HL-60 (cell line): ENCODE measurements at regions not wholly inside any gene's neighbourhood (a gene's known extent, or its start where the extent isn't known, plus 50 kb on each side); places are given as distances from the start of the nearest gene placed in this dataset.

Experiments
- DNase-seq, 2 experiments: peaks; one replicate each; pipeline ENCODE4 v3.0.0-alpha.2; 2010 to 2020; ENCODE audit warnings: low read depth in 1 of 2, low spot score in 1 of 2
- H3K27ac ChIP-seq: fragments of 250-450 bp; sonication (Bioruptor Pico); replicated peaks from 2 replicates; pipeline ENCODE4 v1.5.1; 2020; ENCODE audit warnings: mild to moderate bottlenecking, moderate library complexity
- H3K27me3 ChIP-seq: fragments of 250-450 bp; sonication (Bioruptor Pico); 2 replicates; pipeline ENCODE4 v1.5.1; 2021; ENCODE audit warnings: mild to moderate bottlenecking, moderate library complexity; ENCODE audit not compliant: insufficient read depth, poor library complexity, severe bottlenecking
- H3K4me3 ChIP-seq: replicated peaks from 2 replicates; pipeline ENCODE4 v1.5.1; 2011; ENCODE audit warnings: mild to moderate bottlenecking, control low read depth, low read length; ENCODE audit not compliant: insufficient read depth
- CTCF ChIP-seq: IDR thresholded peaks from one replicate; pipeline ENCODE4 v1.5.1; 2011; ENCODE audit warnings: low read length, control low read depth, inconsistent platforms; ENCODE audit not compliant: insufficient read depth
- GABPA ChIP-seq: IDR thresholded peaks from 2 replicates; pipeline ENCODE4 v1.6.1; 2012; ENCODE audit warnings: low read depth
- POLR2AphosphoS5 ChIP-seq: IDR thresholded peaks from 2 replicates; pipeline ENCODE4 v1.6.1; 2012; ENCODE audit warnings: low read depth
- REST ChIP-seq: IDR thresholded peaks from 2 replicates; pipeline ENCODE4 v1.6.1; 2012; ENCODE audit warnings: low read depth; ENCODE audit not compliant: insufficient replicate concordance
- SPI1 ChIP-seq: IDR thresholded peaks from 2 replicates; pipeline ENCODE4 v1.6.1; 2012; ENCODE audit warnings: low read depth, mild to moderate bottlenecking, borderline replicate concordance

GRCh38 chr10:2214805-2215204 lies 477.5 kb upstream of the ADARB2 start:
- H3K4me3 ChIP-seq = no peak overlapping the region
- no peak for DNase-seq
- no peak for TF ChIP-seq POLR2AphosphoS5
- TF ChIP-seq GABPA = no peak
- TF ChIP-seq SPI1 = no peak
- no peak for TF ChIP-seq REST
- no peaks in the 10 kb centered on the region for H3K27me3 ChIP-seq
- no peak overlapping the region for H3K27ac ChIP-seq

GRCh38 chr10:2214092-2214491 lies 476.8 kb upstream of the ADARB2 start:
- Histone ChIP-seq H3K27me3 (no peaks in the 10 kb centered on the region), H3K27ac (no peak overlapping the region), H3K4me3 (no peak overlapping the region)
- no peak for DNase-seq
- no peak for TF ChIP-seq GABPA
- TF ChIP-seq REST = no peak
- TF ChIP-seq CTCF = no peak
- no peak for TF ChIP-seq POLR2AphosphoS5
- TF ChIP-seq SPI1 = no peak

DNA sequence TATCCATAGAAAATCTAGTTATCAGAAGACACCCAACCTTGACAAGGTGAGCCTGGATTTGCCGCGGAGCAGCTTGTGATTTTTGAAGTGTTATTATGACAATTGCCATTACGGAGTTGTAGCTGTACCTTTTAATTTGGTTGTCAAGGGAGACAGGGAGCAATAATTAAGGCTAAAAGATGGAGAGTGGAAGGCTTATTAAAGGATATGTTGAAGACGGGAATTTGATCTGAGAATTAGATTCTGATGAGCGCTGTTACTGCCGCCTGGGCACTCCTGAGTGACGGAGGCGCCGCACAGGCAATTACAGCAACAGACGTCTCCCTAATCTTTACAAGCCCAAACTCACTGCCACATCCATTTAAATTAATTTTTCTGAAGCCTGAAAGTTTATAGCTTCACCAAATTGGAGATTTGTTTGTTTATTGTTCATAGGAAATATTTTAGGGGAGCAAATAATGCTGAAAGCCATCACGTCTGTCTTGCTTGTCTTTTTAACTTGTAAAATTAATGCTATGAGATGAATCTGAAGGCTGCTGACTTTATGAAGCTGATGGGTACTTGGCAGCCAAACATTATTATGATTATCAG lies 475.0 kb upstream of the ADARB2 start:
- H3K27ac ChIP-seq = no peak overlapping the region
- TF ChIP-seq POLR2AphosphoS5 (no peak), REST (no peak), SPI1 (no peak), CTCF (no peak), GABPA (no peak)
- no peak for DNase-seq
- no peak overlapping the region for H3K4me3 ChIP-seq
- no peaks in the 10 kb centered on the region for H3K27me3 ChIP-seq
